Bronchial epithelial cell (primary cell): ENCODE measurements at regions not wholly inside any gene's neighbourhood (a gene's known extent, or its start where the extent isn't known, plus 50 kb on each side); places are given as distances from the start of the nearest gene placed in this dataset.
"Not testable (repeated sequence)": the region's sequence is repeated elsewhere in the genome, so short reads cannot be mapped to it uniquely, and the experiment has no call there.

Experiments
- DNase-seq: peaks from one replicate; pipeline ENCODE4 v3.0.0-alpha.2; 2010; ENCODE audit warnings: low read depth
- FAIRE-seq: peaks from 2 replicates; lab custom pipeline; 2011; peaks lifted over from hg19 to GRCh38; lab: Jason Lieb, UNC
- H3K27me3 ChIP-seq: 2 replicates; pipeline ENCODE4 v1.5.1; 2011; ENCODE audit warnings: low read length; ENCODE audit not compliant: control insufficient read depth, insufficient read depth
- H3K36me3 ChIP-seq: 2 replicates; pipeline ENCODE4 v1.5.1; 2011; ENCODE audit warnings: low read length; ENCODE audit not compliant: control insufficient read depth, insufficient read depth
- H3K4me3 ChIP-seq: 2 replicates; pipeline ENCODE4 v1.5.1; 2011; ENCODE audit warnings: mild to moderate bottlenecking, low read depth, low read length, control low read depth
- TF ChIP-seq, protein P1 (sequence below): IDR thresholded peaks from 2 replicates; pipeline ENCODE4 v1.5.1; 2011; ENCODE audit warnings: mild to moderate bottlenecking, moderate library complexity, low read length, control low read depth, inconsistent platforms; ENCODE audit not compliant: insufficient read depth, severe bottlenecking

DNA sequence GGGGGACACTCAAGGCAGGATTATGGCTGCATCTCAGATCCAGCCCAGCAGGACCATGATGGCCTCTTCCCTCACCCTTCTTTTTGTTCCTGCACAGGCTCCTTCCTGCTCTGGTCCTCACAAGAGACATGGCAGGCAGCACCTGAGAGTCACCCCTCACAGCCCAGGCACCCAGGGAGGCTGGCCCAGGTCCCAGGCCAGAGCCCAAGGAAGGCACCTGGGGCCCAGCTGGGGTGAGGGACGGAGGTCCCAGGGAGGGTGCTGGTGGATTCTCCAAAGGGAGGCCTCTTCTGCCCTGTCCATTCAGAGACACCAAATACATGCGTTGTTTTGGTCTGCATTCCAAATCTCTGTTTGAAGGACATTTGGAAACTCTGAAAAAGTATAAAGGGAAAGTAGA is 285.4 kb upstream of the HS6ST1 start:
- H3K4me3 ChIP-seq, result no peak overlapping the region
- no peaks in the 10 kb centered on the region for H3K36me3 ChIP-seq
- FAIRE-seq (no peak), DNase-seq (no peak)
- no peaks in the 10 kb centered on the region for H3K27me3 ChIP-seq
- TF ChIP-seq, protein P1, sequence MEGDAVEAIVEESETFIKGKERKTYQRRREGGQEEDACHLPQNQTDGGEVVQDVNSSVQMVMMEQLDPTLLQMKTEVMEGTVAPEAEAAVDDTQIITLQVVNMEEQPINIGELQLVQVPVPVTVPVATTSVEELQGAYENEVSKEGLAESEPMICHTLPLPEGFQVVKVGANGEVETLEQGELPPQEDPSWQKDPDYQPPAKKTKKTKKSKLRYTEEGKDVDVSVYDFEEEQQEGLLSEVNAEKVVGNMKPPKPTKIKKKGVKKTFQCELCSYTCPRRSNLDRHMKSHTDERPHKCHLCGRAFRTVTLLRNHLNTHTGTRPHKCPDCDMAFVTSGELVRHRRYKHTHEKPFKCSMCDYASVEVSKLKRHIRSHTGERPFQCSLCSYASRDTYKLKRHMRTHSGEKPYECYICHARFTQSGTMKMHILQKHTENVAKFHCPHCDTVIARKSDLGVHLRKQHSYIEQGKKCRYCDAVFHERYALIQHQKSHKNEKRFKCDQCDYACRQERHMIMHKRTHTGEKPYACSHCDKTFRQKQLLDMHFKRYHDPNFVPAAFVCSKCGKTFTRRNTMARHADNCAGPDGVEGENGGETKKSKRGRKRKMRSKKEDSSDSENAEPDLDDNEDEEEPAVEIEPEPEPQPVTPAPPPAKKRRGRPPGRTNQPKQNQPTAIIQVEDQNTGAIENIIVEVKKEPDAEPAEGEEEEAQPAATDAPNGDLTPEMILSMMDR, result no peak

DNA sequence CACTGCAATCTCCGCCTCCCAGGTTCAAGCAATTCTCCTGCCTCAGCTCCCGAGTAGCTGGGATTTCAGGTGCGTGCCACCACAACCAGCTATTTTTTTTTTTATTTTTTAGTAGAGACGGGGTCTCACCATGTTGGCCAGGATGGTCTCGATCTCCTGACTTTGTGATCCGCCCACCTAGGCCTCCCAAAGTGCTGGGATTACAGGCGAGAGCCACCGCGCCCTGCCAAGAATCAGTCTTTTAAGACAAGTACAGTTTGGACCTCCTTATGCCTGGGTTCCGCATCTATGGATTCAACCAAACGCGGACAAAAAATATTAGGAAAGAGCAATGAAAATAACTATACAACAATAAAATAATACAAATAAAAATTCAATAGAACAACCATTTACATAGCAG is 285.9 kb upstream of the HS6ST1 start:
- not testable (repeated sequence) for H3K36me3 ChIP-seq, H3K27me3 ChIP-seq, H3K4me3 ChIP-seq, DNase-seq, FAIRE-seq

DNA sequence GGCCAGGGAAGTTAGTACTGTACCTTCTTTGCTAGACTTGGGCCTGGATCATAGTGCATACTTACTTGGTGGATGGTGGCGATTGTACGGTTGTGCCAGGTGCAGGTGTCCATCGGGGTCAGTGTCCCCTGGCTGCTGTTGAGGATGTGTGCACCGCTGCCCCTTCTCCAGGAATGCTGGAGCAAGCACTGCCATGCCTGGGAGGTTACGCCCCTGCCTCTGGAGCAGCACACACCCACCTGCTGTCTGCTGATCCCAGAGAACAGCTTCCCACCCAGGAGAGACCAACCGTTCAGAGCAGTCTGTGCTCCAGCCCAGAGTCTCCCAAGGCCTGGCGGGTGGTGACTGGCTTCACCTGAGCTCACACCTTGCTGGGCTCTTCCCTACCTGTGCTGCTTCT is 286.8 kb upstream of the HS6ST1 start:
- H3K36me3 ChIP-seq, result no peaks in the 10 kb centered on the region
- no peak overlapping the region for H3K4me3 ChIP-seq
- FAIRE-seq, result no peak
- TF ChIP-seq, protein P1, result no peak
- H3K27me3 ChIP-seq, result no peaks in the 10 kb centered on the region
- no peak for DNase-seq

DNA sequence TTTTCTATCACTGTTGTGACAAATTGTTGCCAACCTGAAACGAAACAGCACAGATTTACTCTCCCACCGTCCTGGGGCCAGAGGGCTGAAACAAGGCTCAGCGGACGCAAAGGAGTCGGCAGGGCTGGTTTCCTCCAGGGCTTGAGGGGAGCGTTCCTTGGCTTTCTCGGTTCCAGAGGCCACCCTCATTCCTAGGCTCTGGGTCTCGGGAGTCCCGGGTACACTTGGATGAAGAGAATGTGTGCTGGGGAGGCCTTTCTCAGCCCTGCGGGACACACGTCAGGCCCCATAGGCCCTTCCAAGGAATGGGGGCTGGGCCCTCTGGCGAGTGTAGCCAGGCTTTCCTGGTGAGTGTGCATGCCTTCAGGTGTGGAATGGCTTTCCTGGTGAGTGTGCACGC is 287.3 kb upstream of the HS6ST1 start:
- no peak for FAIRE-seq
- H3K36me3 ChIP-seq, result no peaks in the 10 kb centered on the region
- TF ChIP-seq, protein P1, result no peak
- H3K27me3 ChIP-seq, result no peaks in the 10 kb centered on the region
- no peak for DNase-seq
- no peak overlapping the region for H3K4me3 ChIP-seq

DNA sequence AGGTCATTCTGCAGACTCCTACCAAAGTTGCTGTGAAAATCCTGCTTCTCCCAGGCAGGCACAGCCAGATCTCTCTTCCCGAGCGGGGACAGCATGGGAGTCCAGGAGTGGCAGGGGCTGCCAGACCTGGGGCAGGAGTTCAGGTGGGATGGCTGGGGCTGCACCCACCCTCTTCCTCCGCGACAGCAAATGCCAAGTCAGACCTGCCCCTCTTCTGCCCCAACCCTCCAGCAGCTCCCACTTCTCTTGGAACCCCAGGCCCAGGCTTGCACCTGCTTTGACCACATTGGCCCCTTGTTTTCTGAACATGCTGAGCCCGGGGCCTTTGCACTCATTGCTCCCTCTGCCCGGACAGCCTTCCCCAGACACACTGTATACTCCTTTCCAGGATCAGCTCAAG is 288.2 kb upstream of the HS6ST1 start:
- Histone ChIP-seq H3K27me3 (no peaks in the 10 kb centered on the region), H3K36me3 (no peaks in the 10 kb centered on the region), H3K4me3 (no peak overlapping the region)
- TF ChIP-seq, protein P1, result no peak
- DNase-seq, result no peak
- FAIRE-seq, result peak; percentile 60

DNA sequence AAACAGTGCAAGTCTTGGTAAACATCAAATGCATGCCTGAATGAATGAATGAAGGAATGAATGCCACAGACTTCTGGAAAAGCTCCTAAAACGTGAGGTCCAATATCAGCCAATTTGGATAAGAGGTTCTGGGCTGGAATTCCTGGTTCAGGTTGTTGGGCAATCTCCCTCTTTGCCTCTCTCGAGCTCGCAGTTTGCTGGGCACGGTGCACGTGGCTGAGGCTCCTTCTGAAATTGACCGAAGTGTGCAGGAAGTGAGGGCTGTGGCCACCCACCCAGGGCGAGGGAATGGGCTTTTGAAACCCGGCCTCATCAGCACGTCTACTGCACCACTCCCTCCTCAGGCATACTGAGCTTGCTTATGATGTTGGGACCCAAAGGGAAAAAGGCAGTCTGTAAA is 288.8 kb upstream of the HS6ST1 start:
- FAIRE-seq (no peak), DNase-seq (no peak)
- TF ChIP-seq, protein P1, result no peak
- Histone ChIP-seq H3K4me3 (no peak overlapping the region), H3K36me3 (no peaks in the 10 kb centered on the region), H3K27me3 (no peaks in the 10 kb centered on the region)
